GM18508 (cell line): ENCODE measurements at regions not wholly inside any gene's neighbourhood (a gene's known extent, or its start where the extent isn't known, plus 50 kb on each side); places are given as distances from the start of the nearest gene placed in this dataset.

Experiments used
- ATAC-seq: cut with Tn5 transposase; IDR thresholded peaks from one replicate; pipeline ENCODE4 v1.9.1; 2021; ENCODE audit warnings: moderate number of reproducible peaks; ENCODE audit not compliant: insufficient read depth, unreplicated experiment

DNA sequence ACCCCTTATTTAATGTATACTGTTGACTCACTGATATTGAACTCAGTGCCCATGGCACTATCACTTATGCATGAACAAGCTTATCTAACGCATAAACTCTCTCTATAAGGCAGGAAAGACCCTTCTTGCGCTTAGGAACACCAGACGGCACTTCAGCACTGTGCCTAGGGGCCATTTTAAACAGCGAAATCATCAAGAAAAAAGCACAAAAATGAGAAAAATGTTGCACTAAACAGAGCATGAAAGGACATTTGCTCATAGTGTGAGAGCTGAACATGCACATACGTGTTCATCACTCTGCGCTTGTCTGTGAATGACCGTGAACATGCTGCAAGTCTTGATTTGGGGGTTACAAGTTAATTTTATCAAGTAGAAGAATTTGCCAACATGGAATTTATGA, 109.6 kb downstream of the WDR11 start:
- ATAC-seq: no peak

GRCh38 chr10:120961795-120962755, 110.9 kb downstream of the WDR11 start:
- no peak for ATAC-seq

GRCh38 chr10:120962756-120963593, 111.8 kb downstream of the WDR11 start:
- ATAC-seq: no peak

DNA sequence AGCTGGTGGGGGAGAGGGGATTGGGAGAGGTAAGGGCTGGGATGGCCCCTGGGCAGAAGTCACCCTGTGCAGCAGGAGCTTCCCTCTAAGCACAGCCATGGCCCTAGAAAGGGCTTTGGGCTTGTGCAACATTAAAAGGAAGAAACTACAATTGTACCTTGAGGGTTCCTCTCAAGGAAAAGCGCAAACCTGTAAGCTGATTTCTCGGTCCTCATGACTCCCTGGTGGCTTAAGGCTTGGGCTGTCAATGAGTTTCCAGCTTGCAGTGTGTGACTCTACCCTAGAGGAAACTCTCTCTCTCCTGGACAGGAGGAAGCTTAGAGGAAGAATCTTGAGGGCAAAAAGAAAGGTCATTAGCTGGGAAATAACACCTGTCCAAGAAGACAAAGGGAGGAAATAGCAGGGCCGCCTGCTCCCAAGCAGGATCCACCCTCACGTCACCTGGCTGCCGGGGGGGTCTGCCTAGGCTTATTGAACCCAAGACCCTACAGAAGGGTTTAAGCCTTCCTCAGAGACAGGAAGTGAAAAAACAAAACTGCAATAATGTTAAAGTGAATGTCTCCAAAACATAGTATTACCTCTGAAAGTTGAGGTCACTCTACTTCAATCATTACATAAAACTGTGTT, 112.5 kb downstream of the WDR11 start:
- ATAC-seq: no peak

GRCh38 chr10:120966657-120967045, 115.5 kb downstream of the WDR11 start:
- ATAC-seq: no peak

- ATAC-seq: no peak
Observed at GRCh38 chr10:120969219-120969645, 118.1 kb downstream of the WDR11 start.

GRCh38 chr10:120970595-120971529, 119.7 kb downstream of the WDR11 start:
- ATAC-seq: no peak

DNA sequence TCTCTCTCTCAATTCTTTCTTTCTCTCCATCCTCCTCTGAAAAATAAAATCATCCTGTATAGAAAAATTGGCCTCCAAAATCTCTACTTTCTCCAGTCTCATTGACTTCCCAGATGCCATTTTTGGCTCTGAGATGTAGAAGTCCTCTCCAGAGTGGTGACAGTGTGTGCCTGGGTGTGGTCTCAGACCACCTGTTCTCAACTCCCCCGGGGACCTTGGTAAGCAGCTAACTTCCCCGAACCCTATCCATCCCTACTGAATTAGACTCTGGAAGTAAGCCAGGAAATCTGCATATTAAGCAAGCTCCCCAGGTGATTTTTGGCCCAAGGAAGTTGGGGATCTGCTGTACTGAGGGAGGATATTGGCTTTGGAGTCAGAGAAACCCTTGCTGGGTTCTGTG, 120.5 kb downstream of the WDR11 start:
- ATAC-seq: no peak

DNA sequence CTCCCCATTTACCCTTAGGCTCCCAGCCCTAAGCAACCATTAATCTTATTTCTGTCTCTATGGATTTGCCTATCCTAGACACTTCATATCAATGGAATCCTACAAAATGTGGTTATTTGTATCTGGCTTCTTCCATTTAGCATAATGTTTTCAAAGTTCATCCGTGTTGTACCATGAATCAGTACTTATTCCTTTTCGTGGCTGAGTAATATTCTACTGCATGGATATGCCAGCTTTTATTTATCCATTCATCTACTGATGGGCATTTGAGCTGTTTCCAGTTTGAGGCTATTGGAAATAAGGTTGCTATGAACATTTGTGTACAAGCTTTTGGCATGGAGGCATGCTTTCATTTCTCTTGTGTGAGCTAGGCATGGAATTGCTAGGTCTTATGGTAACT, 121.1 kb downstream of the WDR11 start:
- ATAC-seq: no peak

DNA sequence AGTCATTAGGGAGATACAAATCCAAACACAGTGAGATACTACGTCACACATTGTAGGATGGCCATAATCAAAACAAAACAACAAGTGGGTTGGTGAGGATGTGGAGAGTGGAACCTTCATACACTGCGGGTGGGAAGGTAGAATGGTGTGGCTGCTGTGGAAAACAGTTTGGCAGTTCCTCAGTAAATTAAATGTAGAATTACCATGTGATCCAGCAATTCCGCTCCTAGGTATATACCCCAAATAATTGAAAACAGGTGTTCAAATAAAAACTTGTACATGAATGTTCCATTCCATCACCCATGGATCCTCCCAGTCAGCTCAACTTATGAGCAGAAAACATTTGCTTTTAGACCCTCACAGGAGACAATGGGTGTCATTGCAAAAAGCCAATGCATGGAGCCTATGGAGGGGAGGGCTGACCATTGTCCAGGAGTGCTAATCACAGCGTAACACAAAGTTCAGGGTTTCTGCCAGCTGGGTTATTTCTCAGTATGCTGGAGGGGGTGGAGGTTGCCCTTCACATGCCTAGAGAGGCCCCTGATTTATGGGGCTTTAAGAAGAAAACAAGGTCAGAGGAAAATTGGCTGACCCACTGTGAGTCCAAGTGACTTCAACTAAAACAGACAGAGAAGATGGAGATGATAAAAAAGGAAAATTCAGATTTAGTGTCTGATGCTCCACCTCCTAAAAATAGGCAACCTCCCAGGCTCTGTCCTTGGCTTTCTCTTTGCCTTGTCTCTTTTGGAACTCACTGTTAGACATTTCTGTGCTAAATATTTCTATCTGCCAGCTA, 124.1 kb downstream of the WDR11 start:
- ATAC-seq: no peak

DNA sequence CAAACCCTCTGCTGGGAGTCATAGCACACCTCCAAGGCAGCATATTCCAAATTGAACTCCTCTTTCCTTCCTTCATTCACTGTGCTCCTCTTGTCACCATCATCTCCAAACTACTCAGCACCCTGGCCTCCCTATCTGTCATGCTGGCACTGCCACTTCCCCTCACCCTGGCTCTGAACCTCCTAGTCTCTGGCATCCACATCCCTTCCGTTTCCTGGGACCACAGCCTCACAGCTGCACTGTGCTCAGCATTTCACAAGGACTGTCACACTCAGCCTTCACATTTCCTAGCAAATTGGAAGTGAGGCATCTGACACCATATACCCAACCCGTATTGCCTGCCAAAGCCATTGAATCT, 124.7 kb downstream of the WDR11 start:
- no peak for ATAC-seq

GRCh38 chr10:120977897-120978296, 126.7 kb downstream of the WDR11 start:
- no peak for ATAC-seq

GRCh38 chr10:120978589-120979252, 127.6 kb downstream of the WDR11 start:
- no peak for ATAC-seq

DNA sequence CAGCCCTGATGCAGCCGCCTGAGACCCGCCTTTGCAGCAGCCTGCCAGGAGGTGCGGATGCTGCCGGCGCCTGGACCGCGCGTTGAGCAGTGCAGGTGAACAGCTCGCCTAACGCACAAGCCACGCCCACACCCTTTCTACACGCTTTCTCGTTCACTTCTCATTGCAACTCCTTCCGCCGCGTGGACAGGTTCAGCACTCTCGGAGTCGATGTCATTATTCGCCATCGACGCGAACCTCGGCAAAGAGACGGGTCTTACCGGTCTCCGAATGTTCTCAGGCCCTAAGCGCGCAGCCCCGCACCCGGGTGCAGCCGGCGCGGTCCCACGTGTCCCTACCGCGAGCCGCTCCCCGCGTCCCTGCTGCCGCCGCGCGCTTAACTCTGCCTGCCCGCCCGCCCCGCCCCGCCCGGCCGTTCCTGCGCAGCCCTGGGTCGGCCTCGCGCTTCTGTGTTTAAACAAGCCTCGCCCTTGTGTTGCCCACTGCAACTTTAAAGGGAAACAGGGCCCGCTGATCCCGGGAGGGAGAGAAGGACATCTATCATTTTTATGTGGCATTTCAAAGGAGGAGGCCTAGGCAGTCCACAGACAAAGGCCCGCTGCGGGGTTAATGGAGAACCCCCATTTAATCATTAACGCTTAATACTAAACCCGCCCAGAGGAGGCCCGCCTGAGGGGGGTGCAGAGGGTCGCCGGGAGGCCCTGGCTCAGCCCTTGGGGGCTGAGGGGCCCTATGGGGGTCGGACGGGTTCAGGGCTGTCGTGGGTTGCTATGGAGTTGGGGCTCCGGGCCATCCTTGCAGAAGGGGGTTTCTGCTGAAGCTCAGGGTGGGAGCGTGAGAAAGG, 128.5 kb downstream of the WDR11 start:
- no peak for ATAC-seq

DNA sequence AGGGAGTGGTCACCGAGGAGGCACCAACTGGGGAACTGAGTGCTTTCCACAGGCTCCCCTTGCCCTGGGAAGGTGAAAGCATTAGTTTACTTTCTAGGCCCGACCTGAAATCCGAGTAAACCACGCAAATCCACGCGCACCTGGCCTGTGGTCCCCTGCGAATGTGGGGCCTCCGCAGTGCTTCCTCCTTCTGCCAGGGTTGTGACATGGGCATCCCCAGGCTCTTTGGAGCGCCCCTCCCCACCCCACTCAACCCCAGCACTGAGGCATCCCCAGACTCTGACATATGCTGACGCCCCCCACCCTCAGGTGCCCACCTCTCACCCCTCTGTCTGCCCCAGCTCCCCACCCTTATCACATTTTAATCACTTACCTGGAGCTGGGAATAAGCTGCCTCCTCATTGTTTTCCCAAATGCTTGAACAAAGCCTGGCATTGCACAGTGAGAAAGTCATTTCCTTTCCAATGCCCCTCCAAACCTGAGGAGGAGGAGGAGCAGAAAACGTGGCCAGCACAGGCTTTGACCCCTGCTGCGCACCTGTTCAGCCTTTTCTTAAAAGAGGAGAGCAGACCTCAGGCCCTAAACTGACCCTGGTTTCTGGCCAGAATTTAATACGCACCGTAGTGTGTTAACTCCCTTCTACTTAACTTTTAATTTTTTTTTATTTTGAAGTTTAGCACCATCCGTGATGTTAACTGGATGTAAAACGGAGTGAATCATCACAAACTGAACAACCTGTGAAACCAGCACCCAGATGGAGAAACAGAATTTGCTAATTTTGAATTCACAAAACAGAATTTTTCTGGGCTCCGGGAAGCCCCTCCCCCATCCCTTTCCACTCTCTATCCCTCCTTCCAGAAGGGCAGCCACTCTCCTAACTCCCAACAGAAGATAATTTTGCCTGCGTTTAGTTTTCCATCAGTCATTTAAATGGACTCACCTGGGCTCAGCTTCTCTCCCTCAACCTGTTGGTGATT, 129.4 kb downstream of the WDR11 start:
- ATAC-seq: no peak

- ATAC-seq: no peak
Observed at GRCh38 chr10:120981601-120982391, 130.6 kb downstream of the WDR11 start.
